SK-N-MC (cell line): ENCODE measurements at regions not wholly inside any gene's neighbourhood (a gene's known extent, or its start where the extent isn't known, plus 50 kb on each side); places are given as distances from the start of the nearest gene placed in this dataset.
A peak's percentile ranks its signal among the peaks of the same experiment; 100 is the strongest.
"Not testable (repeated sequence)": the region's sequence is repeated elsewhere in the genome, so short reads cannot be mapped to it uniquely, and the experiment has no call there.

Experiments
- DNase-seq: peaks from one replicate; pipeline ENCODE4 v3.0.0-alpha.2; 2011; ENCODE audit warnings: low read depth, low spot score
- H3K27ac ChIP-seq: fragments of 200-600 bp; sonication (generic); 2 replicates; pipeline ENCODE4 v1.5.1; 2016; ENCODE audit warnings: mixed run types
- H3K36me3 ChIP-seq: fragments of 200-600 bp; sonication (generic); 2 replicates; pipeline ENCODE4 v1.6.1; 2017; ENCODE audit warnings: antibody characterized with exemption, low read length, mixed read lengths; ENCODE audit not compliant: insufficient read depth
- H3K4me3 ChIP-seq: fragments of 200-600 bp; sonication (generic); 2 replicates; pipeline ENCODE4 v1.5.1; 2016
- H3K9ac ChIP-seq: fragments of 200-600 bp; sonication (generic); 2 replicates; pipeline ENCODE4 v1.8.0; 2017; ENCODE audit warnings: mixed run types, mixed read lengths; ENCODE audit not compliant: insufficient read length
- H3K9me3 ChIP-seq: fragments of 200-600 bp; sonication (generic); 2 replicates; pipeline ENCODE4 v1.6.1; 2017; ENCODE audit warnings: low read depth, mild to moderate bottlenecking, antibody characterized with exemption, low read length, moderate library complexity, mixed read lengths
- EZH2 ChIP-seq: fragments of 200-600 bp; sonication (generic); IDR thresholded peaks from one replicate; pipeline ENCODE4 v1.6.1; 2017; ENCODE audit warnings: antibody characterized with exemption
- FOXP2 ChIP-seq: optimal IDR thresholded peaks from 2 replicates; pipeline ENCODE3; 2011; ENCODE audit warnings: mild to moderate bottlenecking, moderate library complexity; ENCODE audit not compliant: insufficient read depth; ENCODE audit errors: extremely low read length, control extremely low read depth
- POLR2AphosphoS5 ChIP-seq: IDR thresholded peaks from 2 replicates; pipeline ENCODE4 v1.6.1; 2012; ENCODE audit warnings: mild to moderate bottlenecking, low read depth, low read length, borderline replicate concordance

- no peak for DNase-seq
- H3K27ac ChIP-seq = no peak overlapping the region
These were observed 272.3 kb upstream of the RNF32 start for GRCh38 chr7:156368053-156368843.

GRCh38 chr7:156363751-156364150 lies 276.8 kb upstream of the RNF32 start:
- Histone ChIP-seq H3K4me3 (no peak overlapping the region), H3K27ac (no peak overlapping the region), H3K36me3 (no peaks in the 10 kb centered on the region), H3K9me3 (no peaks in the 10 kb centered on the region), H3K9ac (no peak overlapping the region)
- DNase-seq = no peak
- TF ChIP-seq FOXP2 = no peak
- no peak for TF ChIP-seq EZH2
- TF ChIP-seq POLR2AphosphoS5 = no peak

More at GRCh38 chr7:156368053-156368843, 272.3 kb upstream of the RNF32 start:
- no peak overlapping the region for H3K4me3 ChIP-seq
- H3K36me3 ChIP-seq = no peaks in the 10 kb centered on the region
- H3K9me3 ChIP-seq = no peaks in the 10 kb centered on the region
- no peak overlapping the region for H3K9ac ChIP-seq
- no peak for TF ChIP-seq POLR2AphosphoS5
- TF ChIP-seq EZH2 = no peak
- no peak for TF ChIP-seq FOXP2

- TF ChIP-seq FOXP2 (no peak), EZH2 (no peak), POLR2AphosphoS5 (no peak)
- Histone ChIP-seq H3K27ac (no peak overlapping the region), H3K9ac (no peak overlapping the region), H3K9me3 (no peaks in the 10 kb centered on the region), H3K36me3 (no peaks in the 10 kb centered on the region), H3K4me3 (no peak overlapping the region)
- no peak for DNase-seq
These were observed 279.7 kb upstream of the RNF32 start for GRCh38 chr7:156360835-156361234.

GRCh38 chr7:156356551-156356950 lies 284.0 kb upstream of the RNF32 start:
- no peak overlapping the region for H3K4me3 ChIP-seq
- no peaks in the 10 kb centered on the region for H3K36me3 ChIP-seq
- no peak for DNase-seq
- TF ChIP-seq POLR2AphosphoS5 (no peak), EZH2 (no peak), FOXP2 (no peak)
- no peak overlapping the region for H3K9ac ChIP-seq
- no peaks in the 10 kb centered on the region for H3K9me3 ChIP-seq
- H3K27ac ChIP-seq = no peak overlapping the region

GRCh38 chr7:156353352-156353751 lies 287.2 kb upstream of the RNF32 start:
- TF ChIP-seq EZH2 = no peak
- TF ChIP-seq POLR2AphosphoS5 = no peak
- TF ChIP-seq FOXP2 = no peak
- Histone ChIP-seq H3K9ac (no peak overlapping the region), H3K9me3 (no peaks in the 10 kb centered on the region), H3K27ac (no peak overlapping the region), H3K4me3 (no peak overlapping the region), H3K36me3 (no peaks in the 10 kb centered on the region)
- DNase-seq = no peak

GRCh38 chr7:156347703-156348248 lies 292.8 kb upstream of the RNF32 start:
- not testable (repeated sequence) for H3K36me3 ChIP-seq, DNase-seq, H3K9me3 ChIP-seq, H3K9ac ChIP-seq, H3K27ac ChIP-seq, H3K4me3 ChIP-seq

- DNase-seq = no peak
- Histone ChIP-seq H3K4me3 (no peak overlapping the region), H3K36me3 (no peaks in the 10 kb centered on the region), H3K27ac (no peak overlapping the region), H3K9me3 (no peaks in the 10 kb centered on the region), H3K9ac (no peak overlapping the region)
- TF ChIP-seq FOXP2 = no peak
- TF ChIP-seq POLR2AphosphoS5 = no peak
- peak; percentile 36 for TF ChIP-seq EZH2
These were observed 293.4 kb upstream of the RNF32 start for GRCh38 chr7:156347132-156347531.

GRCh38 chr7:156344595-156344994 lies 296.0 kb upstream of the RNF32 start:
- DNase-seq = no peak
- TF ChIP-seq FOXP2 (no peak), EZH2 (no peak), POLR2AphosphoS5 (no peak)
- H3K36me3 ChIP-seq = no peaks in the 10 kb centered on the region
- no peak overlapping the region for H3K9ac ChIP-seq
- no peaks in the 10 kb centered on the region for H3K9me3 ChIP-seq
- H3K27ac ChIP-seq = no peak overlapping the region
- no peak overlapping the region for H3K4me3 ChIP-seq

GRCh38 chr7:156334636-156335035 lies 305.9 kb upstream of the RNF32 start:
- Histone ChIP-seq H3K9me3 (no peaks in the 10 kb centered on the region), H3K4me3 (no peak overlapping the region), H3K36me3 (no peaks in the 10 kb centered on the region), H3K27ac (no peak overlapping the region), H3K9ac (no peak overlapping the region)
- DNase-seq = no peak
- no peak for TF ChIP-seq FOXP2
- no peak for TF ChIP-seq EZH2
- no peak for TF ChIP-seq POLR2AphosphoS5
